ENCODE measurements at regions not wholly inside any gene's neighbourhood (a gene's known extent, or its start where the extent isn't known, plus 50 kb on each side); places are given as distances from the start of the nearest gene placed in this dataset.

DNA sequence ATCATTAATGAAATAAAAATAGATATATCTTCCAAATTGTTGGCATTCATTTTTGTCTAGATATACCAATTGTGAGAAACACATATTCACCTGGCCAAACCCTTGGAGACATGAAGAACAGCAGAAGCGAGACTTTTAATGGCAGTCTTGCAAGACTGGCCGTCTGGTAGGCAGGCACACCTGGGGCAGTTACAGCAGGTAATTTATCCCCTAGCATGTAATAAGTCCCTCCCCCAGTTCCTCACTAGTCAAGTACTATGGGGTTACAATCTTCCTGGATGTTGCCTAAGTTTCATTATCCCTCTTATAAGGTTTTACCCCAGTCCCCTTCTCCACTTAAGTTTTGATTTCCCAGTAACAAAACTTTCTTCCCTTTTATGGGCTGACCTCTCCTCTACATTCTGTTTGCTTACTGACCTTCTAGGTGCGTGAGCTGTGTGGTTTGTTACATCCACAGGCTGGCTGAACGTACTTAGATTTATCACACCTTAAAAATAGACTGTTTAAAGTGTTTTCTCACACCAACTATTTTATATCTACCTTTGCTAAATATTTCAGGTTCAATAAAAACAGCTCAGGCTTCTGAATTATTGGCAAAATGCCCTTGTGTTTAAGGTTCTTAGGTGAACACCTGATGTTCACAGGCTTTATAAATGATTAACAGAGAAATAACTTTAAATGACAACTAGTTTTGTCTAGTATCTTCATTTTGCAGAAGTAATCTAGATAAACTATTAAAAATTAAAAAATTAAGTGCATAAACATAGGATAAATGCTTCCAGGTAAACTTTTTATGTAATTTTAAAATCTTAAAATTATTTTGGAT, 365.0 kb upstream of the TFPI start (continued):
- TF ChIP-seq, protein P1, sequence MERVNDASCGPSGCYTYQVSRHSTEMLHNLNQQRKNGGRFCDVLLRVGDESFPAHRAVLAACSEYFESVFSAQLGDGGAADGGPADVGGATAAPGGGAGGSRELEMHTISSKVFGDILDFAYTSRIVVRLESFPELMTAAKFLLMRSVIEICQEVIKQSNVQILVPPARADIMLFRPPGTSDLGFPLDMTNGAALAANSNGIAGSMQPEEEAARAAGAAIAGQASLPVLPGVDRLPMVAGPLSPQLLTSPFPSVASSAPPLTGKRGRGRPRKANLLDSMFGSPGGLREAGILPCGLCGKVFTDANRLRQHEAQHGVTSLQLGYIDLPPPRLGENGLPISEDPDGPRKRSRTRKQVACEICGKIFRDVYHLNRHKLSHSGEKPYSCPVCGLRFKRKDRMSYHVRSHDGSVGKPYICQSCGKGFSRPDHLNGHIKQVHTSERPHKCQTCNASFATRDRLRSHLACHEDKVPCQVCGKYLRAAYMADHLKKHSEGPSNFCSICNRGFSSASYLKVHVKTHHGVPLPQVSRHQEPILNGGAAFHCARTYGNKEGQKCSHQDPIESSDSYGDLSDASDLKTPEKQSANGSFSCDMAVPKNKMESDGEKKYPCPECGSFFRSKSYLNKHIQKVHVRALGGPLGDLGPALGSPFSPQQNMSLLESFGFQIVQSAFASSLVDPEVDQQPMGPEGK (CRISPR knock-in tag; IDR thresholded peaks at IDR 0.05; ENCODE audit: borderline replicate concordance): no peak
- TF ChIP-seq GLIS3 (CRISPR knock-in tag; IDR thresholded peaks at IDR 0.05) (no peak), TCF4 (CRISPR knock-in tag; IDR thresholded peaks at IDR 0.05; ENCODE audit: borderline replicate concordance) (no peak), ZNF8 (CRISPR knock-in tag; IDR thresholded peaks at IDR 0.05) (no peak), SNAI2 (CRISPR knock-in tag; IDR thresholded peaks at IDR 0.05) (no peak)

GRCh38 chr2:187920511-187920910, 366.3 kb upstream of the TFPI start:
- no peak for ATAC-seq
- no peak for TF ChIP-seq RARB (CRISPR knock-in tag; IDR thresholded peaks at IDR 0.05)
- TF ChIP-seq BACH2 (CRISPR knock-in tag; IDR thresholded peaks at IDR 0.05; ENCODE audit: borderline replicate concordance): no peak
- no peak for TF ChIP-seq ARNTL (CRISPR knock-in tag; IDR thresholded peaks at IDR 0.05; ENCODE audit: borderline replicate concordance, low read depth)
- TF ChIP-seq, protein P2, sequence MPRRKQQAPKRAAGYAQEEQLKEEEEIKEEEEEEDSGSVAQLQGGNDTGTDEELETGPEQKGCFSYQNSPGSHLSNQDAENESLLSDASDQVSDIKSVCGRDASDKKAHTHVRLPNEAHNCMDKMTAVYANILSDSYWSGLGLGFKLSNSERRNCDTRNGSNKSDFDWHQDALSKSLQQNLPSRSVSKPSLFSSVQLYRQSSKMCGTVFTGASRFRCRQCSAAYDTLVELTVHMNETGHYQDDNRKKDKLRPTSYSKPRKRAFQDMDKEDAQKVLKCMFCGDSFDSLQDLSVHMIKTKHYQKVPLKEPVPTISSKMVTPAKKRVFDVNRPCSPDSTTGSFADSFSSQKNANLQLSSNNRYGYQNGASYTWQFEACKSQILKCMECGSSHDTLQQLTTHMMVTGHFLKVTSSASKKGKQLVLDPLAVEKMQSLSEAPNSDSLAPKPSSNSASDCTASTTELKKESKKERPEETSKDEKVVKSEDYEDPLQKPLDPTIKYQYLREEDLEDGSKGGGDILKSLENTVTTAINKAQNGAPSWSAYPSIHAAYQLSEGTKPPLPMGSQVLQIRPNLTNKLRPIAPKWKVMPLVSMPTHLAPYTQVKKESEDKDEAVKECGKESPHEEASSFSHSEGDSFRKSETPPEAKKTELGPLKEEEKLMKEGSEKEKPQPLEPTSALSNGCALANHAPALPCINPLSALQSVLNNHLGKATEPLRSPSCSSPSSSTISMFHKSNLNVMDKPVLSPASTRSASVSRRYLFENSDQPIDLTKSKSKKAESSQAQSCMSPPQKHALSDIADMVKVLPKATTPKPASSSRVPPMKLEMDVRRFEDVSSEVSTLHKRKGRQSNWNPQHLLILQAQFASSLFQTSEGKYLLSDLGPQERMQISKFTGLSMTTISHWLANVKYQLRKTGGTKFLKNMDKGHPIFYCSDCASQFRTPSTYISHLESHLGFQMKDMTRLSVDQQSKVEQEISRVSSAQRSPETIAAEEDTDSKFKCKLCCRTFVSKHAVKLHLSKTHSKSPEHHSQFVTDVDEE (CRISPR knock-in tag; IDR thresholded peaks at IDR 0.05): no peak
- TF ChIP-seq TCF4 (CRISPR knock-in tag; IDR thresholded peaks at IDR 0.05; ENCODE audit: borderline replicate concordance): no peak
- TF ChIP-seq, protein P3, sequence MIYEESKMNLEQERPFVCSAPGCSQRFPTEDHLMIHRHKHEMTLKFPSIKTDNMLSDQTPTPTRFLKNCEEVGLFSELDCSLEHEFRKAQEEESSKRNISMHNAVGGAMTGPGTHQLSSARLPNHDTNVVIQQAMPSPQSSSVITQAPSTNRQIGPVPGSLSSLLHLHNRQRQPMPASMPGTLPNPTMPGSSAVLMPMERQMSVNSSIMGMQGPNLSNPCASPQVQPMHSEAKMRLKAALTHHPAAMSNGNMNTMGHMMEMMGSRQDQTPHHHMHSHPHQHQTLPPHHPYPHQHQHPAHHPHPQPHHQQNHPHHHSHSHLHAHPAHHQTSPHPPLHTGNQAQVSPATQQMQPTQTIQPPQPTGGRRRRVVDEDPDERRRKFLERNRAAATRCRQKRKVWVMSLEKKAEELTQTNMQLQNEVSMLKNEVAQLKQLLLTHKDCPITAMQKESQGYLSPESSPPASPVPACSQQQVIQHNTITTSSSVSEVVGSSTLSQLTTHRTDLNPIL (CRISPR knock-in tag; IDR thresholded peaks at IDR 0.05; ENCODE audit: low read depth): no peak
- TF ChIP-seq ZFP30 (CRISPR knock-in tag; IDR thresholded peaks at IDR 0.05): no peak

- TF ChIP-seq POU6F1 (CRISPR knock-in tag; IDR thresholded peaks at IDR 0.05; ENCODE audit: borderline replicate concordance, low read depth) (no peak), ISL1 (CRISPR knock-in tag; IDR thresholded peaks at IDR 0.05) (no peak), ZFP30 (CRISPR knock-in tag; IDR thresholded peaks at IDR 0.05) (no peak), ZNF8 (CRISPR knock-in tag; IDR thresholded peaks at IDR 0.05) (no peak), PPARA (CRISPR knock-in tag; IDR thresholded peaks at IDR 0.05; ENCODE audit: borderline replicate concordance) (no peak), GLIS3 (CRISPR knock-in tag; IDR thresholded peaks at IDR 0.05) (no peak), OSR1 (CRISPR knock-in tag; IDR thresholded peaks at IDR 0.05) (no peak)
- TF ChIP-seq, protein P4, sequence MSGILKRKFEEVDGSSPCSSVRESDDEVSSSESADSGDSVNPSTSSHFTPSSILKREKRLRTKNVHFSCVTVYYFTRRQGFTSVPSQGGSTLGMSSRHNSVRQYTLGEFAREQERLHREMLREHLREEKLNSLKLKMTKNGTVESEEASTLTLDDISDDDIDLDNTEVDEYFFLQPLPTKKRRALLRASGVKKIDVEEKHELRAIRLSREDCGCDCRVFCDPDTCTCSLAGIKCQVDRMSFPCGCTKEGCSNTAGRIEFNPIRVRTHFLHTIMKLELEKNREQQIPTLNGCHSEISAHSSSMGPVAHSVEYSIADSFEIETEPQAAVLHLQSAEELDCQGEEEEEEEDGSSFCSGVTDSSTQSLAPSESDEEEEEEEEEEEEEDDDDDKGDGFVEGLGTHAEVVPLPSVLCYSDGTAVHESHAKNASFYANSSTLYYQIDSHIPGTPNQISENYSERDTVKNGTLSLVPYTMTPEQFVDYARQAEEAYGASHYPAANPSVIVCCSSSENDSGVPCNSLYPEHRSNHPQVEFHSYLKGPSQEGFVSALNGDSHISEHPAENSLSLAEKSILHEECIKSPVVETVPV (CRISPR knock-in tag; IDR thresholded peaks at IDR 0.05): no peak
- no peak for ATAC-seq
Observed at GRCh38 chr2:187922846-187923245, 368.6 kb upstream of the TFPI start.

DNA sequence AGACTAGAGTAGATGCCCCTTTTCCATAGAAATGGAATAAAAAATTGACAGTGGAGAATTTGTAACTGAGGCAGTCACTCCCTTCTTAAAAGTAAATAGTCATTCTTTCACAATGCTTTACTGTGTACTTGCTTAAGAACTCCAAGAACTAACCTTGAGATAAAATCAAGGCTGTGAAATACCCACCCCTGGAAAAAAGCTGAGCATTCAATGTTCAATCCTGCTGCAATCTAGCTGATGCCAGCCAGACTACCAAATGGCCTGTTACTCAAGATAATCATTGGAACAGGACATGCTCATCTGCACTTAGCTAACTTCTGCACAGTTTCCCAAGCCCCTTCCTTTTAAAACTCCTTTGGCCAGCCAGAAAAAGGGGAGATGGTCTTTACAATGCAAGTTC, 367.4 kb upstream of the GULP1 start:
- no peak for ATAC-seq
- TF ChIP-seq TCF4 (CRISPR knock-in tag; IDR thresholded peaks at IDR 0.05; ENCODE audit: borderline replicate concordance): no peak
- TF ChIP-seq ZC3H10 (CRISPR knock-in tag; IDR thresholded peaks at IDR 0.05): no peak
- no peak for TF ChIP-seq CSDC2 (CRISPR knock-in tag; IDR thresholded peaks at IDR 0.05)
- TF ChIP-seq, protein P3 (CRISPR knock-in tag; IDR thresholded peaks at IDR 0.05; ENCODE audit: low read depth): no peak
- TF ChIP-seq ZNF8 (CRISPR knock-in tag; IDR thresholded peaks at IDR 0.05): no peak
- no peak for TF ChIP-seq ZFP3 (CRISPR knock-in tag; IDR thresholded peaks at IDR 0.05)
- TF ChIP-seq TOX (CRISPR knock-in tag; IDR thresholded peaks at IDR 0.05; ENCODE audit: borderline replicate concordance): no peak
- no peak for TF ChIP-seq SNAI2 (CRISPR knock-in tag; IDR thresholded peaks at IDR 0.05)
- no peak for TF ChIP-seq ZFP30 (CRISPR knock-in tag; IDR thresholded peaks at IDR 0.05)
- TF ChIP-seq, protein P2 (CRISPR knock-in tag; IDR thresholded peaks at IDR 0.05): no peak
- TF ChIP-seq ARNTL (CRISPR knock-in tag; IDR thresholded peaks at IDR 0.05; ENCODE audit: borderline replicate concordance, low read depth): no peak
- TF ChIP-seq ISL1 (CRISPR knock-in tag; IDR thresholded peaks at IDR 0.05): no peak
- no peak for TF ChIP-seq RARB (CRISPR knock-in tag; IDR thresholded peaks at IDR 0.05)

All from SK-N-SH treated with all-trans-retinoic acid at 6 μM for 48 hours (cell line).